ENCODE measurements at regions not wholly inside any gene's neighbourhood (a gene's known extent, or its start where the extent isn't known, plus 50 kb on each side); places are given as distances from the start of the nearest gene placed in this dataset.
A peak's percentile ranks its signal among the peaks of the same experiment; 100 is the strongest.
"Not testable (repeated sequence)": the region's sequence is repeated elsewhere in the genome, so short reads cannot be mapped to it uniquely, and the experiment has no call there.

GRCh38 chrX:12052109-12052508 lies 86.2 kb upstream of the FRMPD4 start:
- no peak for DNase-seq (ENCODE audit: low spot score)

- no peak for DNase-seq (ENCODE audit: low spot score)
Measured at GRCh38 chrX:12058087-12058486, 80.2 kb upstream of the FRMPD4 start.

- DNase-seq (ENCODE audit: low spot score), result no peak
Measured at GRCh38 chrX:12060489-12061260, 77.6 kb upstream of the FRMPD4 start.

- peak; percentile 33 for DNase-seq (ENCODE audit: low spot score)
Measured at GRCh38 chrX:12065251-12065650, 73.0 kb upstream of the FRMPD4 start.

GRCh38 chrX:12076046-12076445 lies 62.2 kb upstream of the FRMPD4 start:
- DNase-seq (ENCODE audit: low spot score), result no peak

GRCh38 chrX:12080265-12080664 lies 58.0 kb upstream of the FRMPD4 start:
- peak; percentile 26 for DNase-seq (ENCODE audit: low spot score)

GRCh38 chrX:12082959-12083358 lies 55.3 kb upstream of the FRMPD4 start:
- not testable (repeated sequence) for DNase-seq (ENCODE audit: low spot score)

Measured in iPS-NIHi11 (cell line).